SK-N-SH treated with all-trans-retinoic acid at 6 μM for 48 hours (cell line): ENCODE measurements at regions not wholly inside any gene's neighbourhood (a gene's known extent, or its start where the extent isn't known, plus 50 kb on each side); places are given as distances from the start of the nearest gene placed in this dataset.

ENCODE experiments used
- ATAC-seq: fragments of 200-7000 bp; cut with Tn5 transposase; 3 replicates; pipeline ENCODE4 v1.9.1; 2020; ENCODE audit warnings: mild to moderate bottlenecking, moderate library complexity
- BACH2 ChIP-seq: fragments of 250-450 bp; sonication (Bioruptor Pico); IDR thresholded peaks from 2 replicates; pipeline ENCODE4 v1.9.0; 2021; ENCODE audit warnings: mild to moderate bottlenecking, borderline replicate concordance
- CREB5 ChIP-seq: fragments of 250-450 bp; sonication (Bioruptor Pico); IDR thresholded peaks from 2 replicates; pipeline ENCODE4 v1.5.1; 2020; ENCODE audit warnings: low read depth, mild to moderate bottlenecking, moderate library complexity
- CSDC2 ChIP-seq: fragments of 250-450 bp; sonication (Bioruptor Pico); IDR thresholded peaks from 2 replicates; pipeline ENCODE4 v1.5.0; 2020; ENCODE audit warnings: mild to moderate bottlenecking, moderate library complexity
- CSRNP3 ChIP-seq: fragments of 250-450 bp; sonication (Bioruptor Pico); IDR thresholded peaks from 2 replicates; pipeline ENCODE4 v1.5.1; 2021; ENCODE audit warnings: mild to moderate bottlenecking, moderate library complexity
- GLIS3 ChIP-seq: fragments of 250-450 bp; sonication (Bioruptor Pico); IDR thresholded peaks from 2 replicates; pipeline ENCODE4 v1.5.0; 2020; ENCODE audit warnings: mild to moderate bottlenecking, moderate library complexity
- ISL1 ChIP-seq: fragments of 250-450 bp; sonication (Bioruptor Pico); IDR thresholded peaks from 2 replicates; pipeline ENCODE4 v2.1.2; 2022; ENCODE audit warnings: mild to moderate bottlenecking, moderate library complexity
- OSR1 ChIP-seq: fragments of 250-450 bp; sonication (Bioruptor Pico); IDR thresholded peaks from 2 replicates; pipeline ENCODE4 v1.8.0; 2022; ENCODE audit warnings: moderate library complexity, mild to moderate bottlenecking, inconsistent platforms
- PPARA ChIP-seq: fragments of 250-450 bp; sonication (Bioruptor Pico); IDR thresholded peaks from 2 replicates; pipeline ENCODE4 v1.5.0; 2020; ENCODE audit warnings: mild to moderate bottlenecking, borderline replicate concordance
- RARB ChIP-seq: fragments of 250-450 bp; sonication (Bioruptor Pico); IDR thresholded peaks from 2 replicates; pipeline ENCODE4 v1.8.0; 2021; ENCODE audit warnings: mild to moderate bottlenecking, moderate library complexity
- SNAI2 ChIP-seq: fragments of 250-450 bp; sonication (Bioruptor Pico); IDR thresholded peaks from 2 replicates; pipeline ENCODE4 v1.5.0; 2020; ENCODE audit warnings: mild to moderate bottlenecking, moderate library complexity
- TCF4 ChIP-seq: fragments of 250-450 bp; sonication (Bioruptor Pico); IDR thresholded peaks from 2 replicates; pipeline ENCODE4 v1.8.0; 2021; ENCODE audit warnings: mild to moderate bottlenecking, moderate library complexity, borderline replicate concordance
- TOX ChIP-seq: fragments of 250-450 bp; sonication (Bioruptor Pico); IDR thresholded peaks from 2 replicates; pipeline ENCODE4 v1.8.0; 2021; ENCODE audit warnings: mild to moderate bottlenecking, moderate library complexity, borderline replicate concordance
- TSHZ2 ChIP-seq: fragments of 250-450 bp; sonication (Bioruptor Pico); IDR thresholded peaks from 2 replicates; pipeline ENCODE4 v1.5.0; 2020; ENCODE audit warnings: mild to moderate bottlenecking, moderate library complexity
- ZC3H10 ChIP-seq: fragments of 250-450 bp; sonication (Bioruptor Pico); IDR thresholded peaks from 2 replicates; pipeline ENCODE4 v1.5.1; 2021; ENCODE audit warnings: mild to moderate bottlenecking, moderate library complexity
- ZFP3 ChIP-seq: fragments of 250-450 bp; sonication (Bioruptor Pico); IDR thresholded peaks from 2 replicates; pipeline ENCODE4 v1.5.0; 2020; ENCODE audit warnings: mild to moderate bottlenecking, moderate library complexity
- ZNF565 ChIP-seq: fragments of 450-650 bp; formaldehyde crosslinking; conservative IDR thresholded peaks from 2 replicates; pipeline ENCODE4 v1.5.0; 2020; ENCODE audit warnings: low read depth, mild to moderate bottlenecking, moderate library complexity
- ZNF70 ChIP-seq: fragments of 450-650 bp; formaldehyde crosslinking; IDR thresholded peaks from 2 replicates; pipeline ENCODE4 v1.5.0; 2020; ENCODE audit warnings: mild to moderate bottlenecking, moderate library complexity
- ZNF8 ChIP-seq: fragments of 450-650 bp; formaldehyde crosslinking; IDR thresholded peaks from 2 replicates; pipeline ENCODE4 v1.5.0; 2020; ENCODE audit warnings: mild to moderate bottlenecking, moderate library complexity

- TF ChIP-seq ZNF70 (CRISPR knock-in tag) (no peak), CSDC2 (no peak), TOX (CRISPR knock-in tag) (no peak), SNAI2 (CRISPR knock-in tag) (no peak), ZFP3 (CRISPR knock-in tag) (no peak), ZNF565 (CRISPR knock-in tag) (no peak), CREB5 (CRISPR knock-in tag) (no peak), RARB (CRISPR knock-in tag) (no peak), TSHZ2 (CRISPR knock-in tag) (no peak), ZC3H10 (CRISPR knock-in tag) (no peak), OSR1 (no peak), BACH2 (CRISPR knock-in tag) (no peak)
- no peak for ATAC-seq
Measured at GRCh38 chr1:104953555-104953954, 1203.9 kb downstream of the AMY1C start.

- TF ChIP-seq TSHZ2 (CRISPR knock-in tag) (no peak), ZNF70 (CRISPR knock-in tag) (no peak)
- TF ChIP-seq, all 23 proteins: peak for 0
- no peak for ATAC-seq
Measured at GRCh38 chr1:104973516-104973915, 1223.8 kb downstream of the AMY1C start.

DNA sequence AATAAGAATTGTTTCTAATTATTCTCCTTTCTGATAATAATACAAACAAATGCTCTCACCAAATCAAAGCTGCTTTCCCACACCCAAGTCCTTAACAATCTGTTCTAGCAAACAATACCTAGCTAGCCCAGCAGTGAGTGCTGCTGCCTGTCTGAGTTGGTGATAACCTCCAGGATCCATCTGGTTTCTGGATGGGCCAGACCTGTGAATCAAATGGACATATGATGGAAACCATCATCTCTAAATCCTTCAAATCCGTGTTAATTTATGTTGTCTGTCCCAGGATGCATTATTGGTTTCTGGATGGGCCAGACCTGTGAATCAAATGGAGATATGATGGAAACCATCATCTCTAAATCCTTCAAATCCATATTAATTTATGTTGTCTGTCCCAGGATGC lies 1230.0 kb downstream of the AMY1C start:
- ATAC-seq, result no peak
- TF ChIP-seq GLIS3 (CRISPR knock-in tag) (no peak), ISL1 (CRISPR knock-in tag) (no peak), OSR1 (no peak), ZNF8 (CRISPR knock-in tag) (no peak), TCF4 (CRISPR knock-in tag) (no peak), PPARA (CRISPR knock-in tag) (no peak), CSRNP3 (CRISPR knock-in tag) (no peak), CREB5 (CRISPR knock-in tag) (no peak)

DNA sequence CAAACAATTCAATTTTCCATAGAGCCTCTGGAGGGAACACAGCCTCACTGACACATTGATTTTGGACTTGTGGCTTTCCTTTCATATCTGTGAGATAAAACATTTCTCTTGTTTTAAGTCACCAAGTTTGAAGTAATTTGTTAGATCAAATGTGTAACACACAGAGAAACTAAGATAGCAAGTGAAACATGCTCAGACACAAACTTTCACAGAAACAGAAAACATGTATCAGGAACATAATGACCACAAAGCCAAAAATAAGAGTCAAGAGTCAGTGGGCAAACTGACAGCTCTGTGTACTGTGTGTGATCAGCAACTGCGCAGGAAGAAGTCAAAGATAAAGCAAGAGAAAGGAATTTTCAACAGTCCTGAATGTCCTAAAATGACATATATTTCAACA lies 1237.5 kb downstream of the AMY1C start:
- TF ChIP-seq BACH2 (CRISPR knock-in tag) (no peak), GLIS3 (CRISPR knock-in tag) (no peak), ZNF70 (CRISPR knock-in tag) (no peak)
- TF ChIP-seq, all 23 proteins: peak for 0
- ATAC-seq, result no peak
